ENCODE measurements at regions not wholly inside any gene's neighbourhood (a gene's known extent, or its start where the extent isn't known, plus 50 kb on each side); places are given as distances from the start of the nearest gene placed in this dataset.
"Not testable (repeated sequence)": the region's sequence is repeated elsewhere in the genome, so short reads cannot be mapped to it uniquely, and the experiment has no call there.

GRCh38 chr3:75362086-75362784 lies 301.9 kb upstream of the FRG2C start:
- H3K4me3 ChIP-seq (replicated peaks in 1 of 2; ENCODE audit: low read depth in 1 of 2, low read length in 2 of 2); H3K36me3 ChIP-seq (ENCODE audit: control insufficient read depth in 1 of 2, insufficient read depth in 2 of 2, low read length in 2 of 2); H3K9ac ChIP-seq (ENCODE audit: low read length); POLR2A ChIA-PET; BruUV-seq (replicated peaks); ATAC-seq; H2AFZ ChIP-seq (ENCODE audit: low read depth, low read length, poor library complexity, severe bottlenecking); H3K27me3 ChIP-seq (ENCODE audit: insufficient read depth, low read length); H3K27ac ChIP-seq (ENCODE audit: low read depth, low read length); H3K4me1 ChIP-seq (ENCODE audit: control insufficient read depth in 1 of 2, insufficient read depth in 2 of 2, low read length in 2 of 2); H4K20me1 ChIP-seq (ENCODE audit: insufficient read depth); RAD21 ChIA-PET (ENCODE audit: low non-redundant PET in 1 of 2, low total read pairs in 2 of 2, uncharacterized antibody in 2 of 2, unreplicated experiment in 2 of 2); H3K9me2 ChIP-seq (ENCODE audit: insufficient read depth); intact Hi-C loops (cut with micrococcal nuclease); CTCF ChIA-PET; H3K9me3 ChIP-seq (ENCODE audit: control insufficient read depth in 1 of 2, insufficient read depth in 1 of 2, low read depth in 1 of 2, low read length in 2 of 2); H3K79me2 ChIP-seq (ENCODE audit: insufficient read depth, low read length): not testable (repeated sequence)
- peak; percentile 3 for DNase-seq (ENCODE audit: low read depth, low spot score)
- TF ChIP-seq RAD21 (IDR thresholded peaks at IDR 0.05; ENCODE audit: low read depth) (peak; percentile 38), CTCF (IDR thresholded peaks at IDR 0.05 in 2 of 3, conservative IDR thresholded peaks at IDR 0.05 in 1 of 3; ENCODE audit: borderline replicate concordance in 1 of 3, insufficient read depth in 1 of 3, low read depth in 2 of 3, low read length in 2 of 3) (peak in 2 of 3 experiments; percentile 15 to 38; a peak in 1 of 6 replicates)
- H3K4me2 ChIP-seq (ENCODE audit: low read length) = peak overlapping the region; percentile 25

- H4K20me1 ChIP-seq (ENCODE audit: insufficient read depth); BruUV-seq (replicated peaks); CTCF ChIA-PET; H3K4me3 ChIP-seq (replicated peaks in 1 of 2; ENCODE audit: low read depth in 1 of 2, low read length in 2 of 2); H3K9me3 ChIP-seq (ENCODE audit: control insufficient read depth in 1 of 2, insufficient read depth in 1 of 2, low read depth in 1 of 2, low read length in 2 of 2); RAD21 ChIA-PET (ENCODE audit: low non-redundant PET in 1 of 2, low total read pairs in 2 of 2, uncharacterized antibody in 2 of 2, unreplicated experiment in 2 of 2); H3K9me2 ChIP-seq (ENCODE audit: insufficient read depth); ATAC-seq; H3K36me3 ChIP-seq (ENCODE audit: control insufficient read depth in 1 of 2, insufficient read depth in 2 of 2, low read length in 2 of 2); H3K27me3 ChIP-seq (ENCODE audit: insufficient read depth, low read length); H2AFZ ChIP-seq (ENCODE audit: low read depth, low read length, poor library complexity, severe bottlenecking); H3K4me1 ChIP-seq (ENCODE audit: control insufficient read depth in 1 of 2, insufficient read depth in 2 of 2, low read length in 2 of 2); H3K79me2 ChIP-seq (ENCODE audit: insufficient read depth, low read length); intact Hi-C loops (cut with micrococcal nuclease); DNase-seq (ENCODE audit: low read depth, low spot score); H3K9ac ChIP-seq (ENCODE audit: low read length); POLR2A ChIA-PET; H3K4me2 ChIP-seq (ENCODE audit: low read length); H3K27ac ChIP-seq (ENCODE audit: low read depth, low read length): not testable (repeated sequence)
These were observed 291.2 kb upstream of the FRG2C start for GRCh38 chr3:75372964-75373363.

- H3K4me1 ChIP-seq (ENCODE audit: control insufficient read depth in 1 of 2, insufficient read depth in 2 of 2, low read length in 2 of 2); CTCF ChIA-PET; H3K9me2 ChIP-seq (ENCODE audit: insufficient read depth); H3K9ac ChIP-seq (ENCODE audit: low read length); H3K4me2 ChIP-seq (ENCODE audit: low read length); DNase-seq (ENCODE audit: low read depth, low spot score); BruUV-seq (replicated peaks); H3K27me3 ChIP-seq (ENCODE audit: insufficient read depth, low read length); ATAC-seq; H4K20me1 ChIP-seq (ENCODE audit: insufficient read depth); RAD21 ChIA-PET (ENCODE audit: low non-redundant PET in 1 of 2, low total read pairs in 2 of 2, uncharacterized antibody in 2 of 2, unreplicated experiment in 2 of 2); POLR2A ChIA-PET; H3K36me3 ChIP-seq (ENCODE audit: control insufficient read depth in 1 of 2, insufficient read depth in 2 of 2, low read length in 2 of 2); intact Hi-C loops (cut with micrococcal nuclease); H2AFZ ChIP-seq (ENCODE audit: low read depth, low read length, poor library complexity, severe bottlenecking); H3K4me3 ChIP-seq (replicated peaks in 1 of 2; ENCODE audit: low read depth in 1 of 2, low read length in 2 of 2); H3K79me2 ChIP-seq (ENCODE audit: insufficient read depth, low read length); H3K9me3 ChIP-seq (ENCODE audit: control insufficient read depth in 1 of 2, insufficient read depth in 1 of 2, low read depth in 1 of 2, low read length in 2 of 2); H3K27ac ChIP-seq (ENCODE audit: low read depth, low read length): not testable (repeated sequence)
These were observed 284.3 kb upstream of the FRG2C start for GRCh38 chr3:75379840-75380239.

Measured in HCT116 (cell line).